Activated CD4-positive, alpha-beta T cell treated with anti-CD3 and anti-CD28 coated beads for 36 hours (primary cell): ENCODE measurements at regions not wholly inside any gene's neighbourhood (a gene's known extent, or its start where the extent isn't known, plus 50 kb on each side); places are given as distances from the start of the nearest gene placed in this dataset.

Experiments used
- ATAC-seq: fragments of 200-7000 bp; cut with Tn5 transposase; one replicate; pipeline ENCODE4 v1.10.0; 2021; ENCODE audit warnings: mild to moderate bottlenecking, moderate library complexity
- CTCF ChIA-PET: fragments of 350-600 bp; sonication (Branson Sonifier 250); formaldehyde crosslinking; loops from one replicate; lab custom pipeline; 2021; ENCODE audit warnings: antibody characterized with exemption; lab: Charles Lee
- POLR2A ChIA-PET: fragments of 350-600 bp; sonication (Branson Sonifier 250); formaldehyde crosslinking; loops from one replicate; lab custom pipeline; 2021; ENCODE audit warnings: antibody characterized with exemption, inconsistent platforms; lab: Charles Lee
- DNase-seq: peaks from one replicate; pipeline ENCODE4 v3.0.0-alpha.2; 2020
- H3K27ac Mint-ChIP-seq: one replicate; pipeline ENCODE4 v1.8.0; 2021; ENCODE audit warnings: mixed read lengths
- H3K27me3 Mint-ChIP-seq: one replicate; pipeline ENCODE4 v1.8.0; 2021; ENCODE audit warnings: mixed read lengths
- H3K36me3 Mint-ChIP-seq: one replicate; pipeline ENCODE4 v1.8.0; 2021; ENCODE audit warnings: low read depth, mixed read lengths
- H3K4me1 Mint-ChIP-seq: one replicate; pipeline ENCODE4 v1.8.0; 2021; ENCODE audit warnings: mixed read lengths
- H3K4me3 Mint-ChIP-seq: one replicate; pipeline ENCODE4 v1.8.0; 2021; ENCODE audit warnings: mild to moderate bottlenecking, moderate library complexity, mixed read lengths
- H3K9me3 Mint-ChIP-seq: one replicate; pipeline ENCODE4 v1.8.0; 2021; ENCODE audit warnings: low read depth, mixed read lengths
- intact Hi-C, 2 experiments: fragments of 100-400 bp; cut with DNase I in 1 of 2; cut with micrococcal nuclease in 1 of 2; formaldehyde crosslinking; loops; one replicate each; pipeline versions ENCODE4 v1.14.2 to v1.15.1; 2022 to 2024; cut with DNase I, micrococcal nuclease

DNA sequence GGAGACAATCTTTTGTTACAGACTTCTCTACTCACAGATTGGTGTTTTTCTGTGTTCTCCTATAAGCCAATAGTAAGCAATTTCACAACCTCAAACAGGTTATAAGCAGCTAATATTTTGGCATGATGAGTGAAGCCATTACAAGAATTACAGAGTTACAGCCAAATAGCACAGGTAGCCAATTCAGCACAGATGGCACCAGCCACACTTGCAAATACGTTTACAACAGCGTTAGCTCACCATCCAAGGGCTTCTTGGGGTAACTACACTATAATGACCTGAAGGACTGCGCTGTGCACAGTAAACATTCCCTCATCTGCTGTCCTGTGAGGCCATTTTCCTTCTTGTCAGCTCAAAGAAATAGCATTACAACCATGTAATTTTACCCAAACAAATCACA lies 428.6 kb downstream of the TCERG1L start:
- no peak for DNase-seq
- H3K27ac Mint-ChIP-seq, result no peak overlapping the region
- intact Hi-C loops, result no loop called here
- H3K9me3 Mint-ChIP-seq, result no peaks in the 10 kb centered on the region
- H3K27me3 Mint-ChIP-seq, result peaks cover 6% of the 10 kb centered on the region
- ATAC-seq, result no peak
- ChIA-PET CTCF (no interaction called here), POLR2A (no interaction called here)
- H3K36me3 Mint-ChIP-seq, result no peaks in the 10 kb centered on the region
- H3K4me3 Mint-ChIP-seq, result no peak overlapping the region
- H3K4me1 Mint-ChIP-seq, result no peaks in the 10 kb centered on the region

DNA sequence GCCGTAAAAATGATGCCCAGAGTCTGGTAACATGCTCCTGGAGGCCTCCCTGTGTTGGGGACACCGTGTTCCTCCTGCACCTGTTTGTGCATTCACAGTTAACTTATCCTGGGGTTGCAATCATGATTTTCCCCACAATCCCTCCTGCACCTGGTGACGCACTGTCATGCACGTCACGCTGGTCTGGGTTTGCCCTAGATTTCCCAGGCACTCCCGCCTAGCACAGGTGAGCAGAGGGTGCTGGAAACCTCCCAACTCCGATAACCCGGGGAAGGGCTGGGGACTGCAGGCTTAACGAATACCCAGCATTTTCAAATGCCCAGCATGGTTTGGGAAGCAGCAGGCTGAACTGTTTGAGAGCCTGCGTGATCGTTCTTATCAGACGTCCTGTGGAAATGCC lies 427.1 kb downstream of the TCERG1L start:
- Mint-ChIP-seq H3K36me3 (no peaks in the 10 kb centered on the region), H3K9me3 (no peaks in the 10 kb centered on the region), H3K27ac (no peak overlapping the region), H3K4me3 (no peak overlapping the region), H3K27me3 (peaks cover 6% of the 10 kb centered on the region), H3K4me1 (no peaks in the 10 kb centered on the region)
- ATAC-seq (no peak), DNase-seq (no peak)
- POLR2A ChIA-PET, result no interaction called here
- CTCF ChIA-PET, result no interaction called here
- intact Hi-C loops, result no loop called here

DNA sequence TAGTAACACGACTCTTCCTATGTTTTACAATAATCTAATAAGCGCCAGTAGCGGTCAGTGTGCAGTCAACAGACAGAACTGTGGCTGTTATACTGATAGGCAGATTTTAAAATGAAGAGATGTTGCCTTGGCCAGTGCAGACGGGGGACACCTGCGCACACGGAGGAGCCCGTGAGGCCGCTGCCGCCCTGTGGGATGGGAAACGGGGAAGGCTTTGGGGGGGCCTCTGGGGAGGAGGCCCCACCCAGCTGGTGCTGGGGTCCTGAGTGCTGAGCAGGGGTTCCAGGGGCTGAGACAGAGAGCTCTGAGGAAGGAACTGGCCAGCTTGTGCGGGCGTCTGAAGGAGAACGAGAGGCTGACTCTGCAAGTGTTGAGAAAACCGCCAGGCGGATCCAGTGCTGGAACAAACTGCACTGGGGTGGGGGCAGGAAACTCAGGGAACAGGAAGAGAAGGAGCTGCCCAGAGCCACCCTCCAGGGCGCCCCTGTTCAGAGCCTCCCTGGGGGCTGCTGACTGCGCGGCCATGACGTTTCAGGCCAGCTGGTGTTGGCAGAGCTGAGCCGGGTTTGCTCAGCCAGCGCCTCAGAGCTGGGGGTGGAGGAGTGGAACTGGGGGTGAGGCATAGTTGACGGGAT lies 426.4 kb downstream of the TCERG1L start:
- Mint-ChIP-seq H3K9me3 (no peaks in the 10 kb centered on the region), H3K4me1 (peaks cover 1% of the 10 kb centered on the region), H3K36me3 (no peaks in the 10 kb centered on the region), H3K27me3 (peaks cover 6% of the 10 kb centered on the region), H3K27ac (no peak overlapping the region), H3K4me3 (no peak overlapping the region)
- ATAC-seq (no peak), DNase-seq (no peak)
- POLR2A ChIA-PET, result no interaction called here
- CTCF ChIA-PET, result interaction anchor here (0.6 kb wide), 1 partner anchor 1795 kb away, joined by 3 read pairs; no protein-coding TSS in a partner anchor
- intact Hi-C loops, result no loop called here

DNA sequence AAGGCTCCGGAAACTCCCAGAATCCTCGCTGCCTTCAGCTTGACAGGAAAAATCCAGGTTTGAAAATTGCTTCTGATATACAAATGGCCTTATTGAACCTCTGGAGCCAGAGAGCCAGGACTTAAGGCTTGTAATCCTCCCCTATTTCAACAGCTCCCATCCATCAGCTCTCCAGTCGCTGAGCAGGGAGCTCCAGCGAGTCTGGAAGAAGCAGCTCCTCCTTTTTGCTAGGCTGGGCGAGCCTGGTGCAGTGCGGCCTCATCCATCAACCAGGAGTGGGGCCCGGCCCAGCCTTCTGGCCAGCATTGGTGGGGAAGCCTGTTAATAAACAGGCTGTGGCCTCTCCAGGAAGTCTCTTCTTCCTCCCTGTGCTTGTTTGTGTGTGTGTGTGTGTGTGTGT lies 424.4 kb downstream of the TCERG1L start:
- ATAC-seq (no peak), DNase-seq (no peak)
- intact Hi-C loops, result no loop called here
- Mint-ChIP-seq H3K9me3 (no peaks in the 10 kb centered on the region), H3K36me3 (no peaks in the 10 kb centered on the region), H3K27me3 (peaks cover 6% of the 10 kb centered on the region), H3K4me1 (peaks cover 1% of the 10 kb centered on the region), H3K27ac (no peak overlapping the region), H3K4me3 (no peak overlapping the region)
- ChIA-PET CTCF (no interaction called here), POLR2A (no interaction called here)

DNA sequence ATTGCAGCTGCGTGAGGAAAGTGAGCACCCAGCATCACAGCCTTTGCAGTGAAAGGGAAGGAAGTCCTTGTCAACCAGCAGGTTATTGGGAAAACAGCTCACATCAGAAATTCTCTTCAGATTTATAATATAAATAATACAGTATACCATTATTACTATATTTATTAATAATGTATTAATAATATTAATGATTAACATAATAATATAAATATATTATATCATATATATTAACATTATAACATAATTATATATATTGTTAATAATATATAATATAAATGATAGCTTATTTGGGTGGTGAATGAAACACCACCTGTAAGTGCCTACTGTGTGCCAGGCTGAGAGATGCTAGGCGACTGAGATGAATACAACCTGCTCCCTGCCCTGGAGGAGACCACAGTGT lies 423.0 kb downstream of the TCERG1L start:
- H3K27ac Mint-ChIP-seq, result no peak overlapping the region
- H3K36me3 Mint-ChIP-seq, result no peaks in the 10 kb centered on the region
- POLR2A ChIA-PET, result no interaction called here
- DNase-seq (no peak), ATAC-seq (no peak)
- peaks cover 1% of the 10 kb centered on the region for H3K4me1 Mint-ChIP-seq
- intact Hi-C loops, result no loop called here
- CTCF ChIA-PET, result no interaction called here
- H3K4me3 Mint-ChIP-seq, result no peak overlapping the region
- H3K27me3 Mint-ChIP-seq, result peaks cover 6% of the 10 kb centered on the region
- H3K9me3 Mint-ChIP-seq, result no peaks in the 10 kb centered on the region

DNA sequence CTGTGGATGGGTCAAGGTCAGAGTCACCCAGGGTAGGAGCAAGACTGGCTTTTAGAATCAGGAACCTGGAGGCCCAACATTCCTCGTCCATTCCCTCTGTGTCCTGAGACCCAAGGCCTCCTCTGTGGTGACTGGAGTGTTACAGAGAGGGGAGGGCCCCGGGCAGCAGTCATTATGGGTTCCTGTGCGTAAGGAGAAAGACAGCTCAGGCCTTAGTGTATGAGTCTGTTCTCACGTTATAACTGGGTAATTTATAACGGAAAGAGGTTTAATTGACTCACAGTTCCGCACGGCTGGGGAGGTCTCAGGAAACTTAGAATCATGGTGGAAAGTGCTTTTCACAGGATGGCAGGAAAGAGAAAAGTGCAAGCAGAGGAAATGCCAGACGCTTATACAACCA lies 422.3 kb downstream of the TCERG1L start:
- H3K4me3 Mint-ChIP-seq, result no peak overlapping the region
- DNase-seq (peak; percentile 10), ATAC-seq (peak; percentile 61)
- H3K27ac Mint-ChIP-seq, result no peak overlapping the region
- ChIA-PET POLR2A (no interaction called here), CTCF (no interaction called here)
- H3K36me3 Mint-ChIP-seq, result no peaks in the 10 kb centered on the region
- intact Hi-C loops, result no loop called here
- H3K27me3 Mint-ChIP-seq, result peaks cover 6% of the 10 kb centered on the region
- peaks cover 1% of the 10 kb centered on the region for H3K4me1 Mint-ChIP-seq
- no peaks in the 10 kb centered on the region for H3K9me3 Mint-ChIP-seq

DNA sequence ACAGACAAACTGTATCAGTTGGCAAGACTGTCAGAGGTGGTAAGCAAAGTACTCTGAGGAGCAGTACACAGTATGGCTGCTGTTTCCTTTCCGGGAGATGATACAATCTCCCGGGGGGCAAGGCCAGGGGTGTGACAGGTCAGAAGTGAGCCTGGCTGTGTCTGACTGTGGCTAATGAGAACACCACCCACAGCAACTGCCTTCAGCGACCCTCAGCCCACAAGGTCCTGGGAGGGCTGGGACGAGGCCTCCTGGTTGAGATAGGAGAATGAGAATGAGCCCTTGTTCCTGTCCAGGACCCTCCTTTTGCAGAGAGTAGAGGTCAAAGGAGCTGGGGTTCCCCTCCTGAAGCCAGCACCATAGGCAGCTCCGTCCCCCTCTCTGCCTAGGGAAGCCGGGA lies 421.7 kb downstream of the TCERG1L start:
- ATAC-seq, result no peak
- ChIA-PET POLR2A (no interaction called here), CTCF (no interaction called here)
- Mint-ChIP-seq H3K9me3 (no peaks in the 10 kb centered on the region), H3K36me3 (no peaks in the 10 kb centered on the region), H3K27ac (no peak overlapping the region), H3K4me3 (no peak overlapping the region), H3K27me3 (peaks cover 6% of the 10 kb centered on the region), H3K4me1 (peaks cover 1% of the 10 kb centered on the region)
- DNase-seq, result no peak
- intact Hi-C loops, result no loop called here

DNA sequence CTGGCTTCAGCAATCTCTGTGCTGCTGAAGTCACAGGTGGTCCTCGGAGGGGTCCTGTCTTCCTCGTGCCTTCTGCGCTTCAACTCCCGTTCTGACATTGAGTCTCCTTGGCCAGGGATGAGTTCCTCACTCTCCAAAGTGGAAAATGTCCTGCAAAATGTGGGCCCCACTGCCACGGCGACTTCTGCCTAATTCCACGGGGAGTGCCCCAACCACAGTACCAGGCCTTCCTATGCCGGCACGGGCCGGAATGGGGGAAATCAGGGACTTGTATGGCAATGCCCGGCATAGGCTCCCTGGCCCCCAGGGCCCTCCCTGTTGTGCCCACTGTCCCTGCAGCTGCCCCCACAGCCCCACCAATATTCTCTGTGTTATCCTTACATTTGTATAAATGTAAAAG lies 420.5 kb downstream of the TCERG1L start:
- no peak for ATAC-seq
- intact Hi-C loops, result no loop called here
- H3K27ac Mint-ChIP-seq, result no peak overlapping the region
- peaks cover 5% of the 10 kb centered on the region for H3K27me3 Mint-ChIP-seq
- POLR2A ChIA-PET, result no interaction called here
- no peaks in the 10 kb centered on the region for H3K9me3 Mint-ChIP-seq
- no peak for DNase-seq
- H3K4me3 Mint-ChIP-seq, result no peak overlapping the region
- H3K36me3 Mint-ChIP-seq, result no peaks in the 10 kb centered on the region
- H3K4me1 Mint-ChIP-seq, result peaks cover 1% of the 10 kb centered on the region
- CTCF ChIA-PET, result no interaction called here

DNA sequence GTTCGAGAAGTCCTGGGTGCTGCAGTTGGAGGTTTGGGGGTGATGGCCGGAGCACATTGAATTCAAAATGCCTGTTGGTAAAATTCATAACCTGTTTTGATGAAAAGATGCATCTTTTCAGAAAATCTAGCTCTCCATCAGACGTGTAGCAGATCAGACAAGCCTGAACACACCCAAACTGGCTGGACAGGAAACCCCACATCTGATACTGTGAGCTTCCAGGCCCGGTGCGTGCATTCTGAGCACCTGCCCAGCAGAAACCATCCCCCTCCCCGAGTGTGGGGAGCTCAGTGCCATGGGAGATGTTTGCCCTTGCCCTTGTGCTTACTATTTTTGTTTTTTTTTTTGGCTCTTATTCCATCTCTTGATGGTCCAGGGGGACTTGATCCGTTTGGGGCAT lies 417.1 kb downstream of the TCERG1L start:
- ChIA-PET CTCF (no interaction called here), POLR2A (no interaction called here)
- DNase-seq, result no peak
- H3K4me1 Mint-ChIP-seq, result peaks cover 1% of the 10 kb centered on the region
- intact Hi-C loops, result no loop called here
- ATAC-seq, result no peak
- H3K9me3 Mint-ChIP-seq, result no peaks in the 10 kb centered on the region
- no peak overlapping the region for H3K4me3 Mint-ChIP-seq
- H3K27ac Mint-ChIP-seq, result no peak overlapping the region
- H3K27me3 Mint-ChIP-seq, result peaks cover 2% of the 10 kb centered on the region
- H3K36me3 Mint-ChIP-seq, result no peaks in the 10 kb centered on the region

DNA sequence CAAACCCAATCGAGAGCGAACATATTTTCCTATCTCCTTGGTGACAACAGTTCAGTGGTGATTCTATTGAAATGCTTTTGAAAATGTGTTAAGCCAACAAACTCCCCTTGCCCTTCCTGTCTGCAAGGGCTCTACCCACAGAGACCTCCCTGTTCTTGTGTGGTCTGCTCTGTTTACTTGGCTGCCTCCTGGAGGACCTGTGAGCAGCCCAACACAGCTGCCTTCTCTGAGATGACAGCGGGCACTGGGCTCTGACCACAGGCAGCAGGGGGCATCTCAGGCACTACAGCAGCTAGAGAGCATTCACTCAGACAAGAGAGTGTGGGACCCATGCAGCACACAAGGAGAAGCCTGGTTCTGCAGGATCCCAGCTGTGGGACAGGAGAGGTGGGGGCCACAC lies 416.4 kb downstream of the TCERG1L start:
- ChIA-PET POLR2A (no interaction called here), CTCF (no interaction called here)
- ATAC-seq, result no peak
- intact Hi-C loops, result no loop called here
- Mint-ChIP-seq H3K4me3 (no peak overlapping the region), H3K27me3 (peaks cover 2% of the 10 kb centered on the region), H3K36me3 (no peaks in the 10 kb centered on the region), H3K27ac (no peak overlapping the region), H3K4me1 (no peaks in the 10 kb centered on the region), H3K9me3 (no peaks in the 10 kb centered on the region)
- no peak for DNase-seq

DNA sequence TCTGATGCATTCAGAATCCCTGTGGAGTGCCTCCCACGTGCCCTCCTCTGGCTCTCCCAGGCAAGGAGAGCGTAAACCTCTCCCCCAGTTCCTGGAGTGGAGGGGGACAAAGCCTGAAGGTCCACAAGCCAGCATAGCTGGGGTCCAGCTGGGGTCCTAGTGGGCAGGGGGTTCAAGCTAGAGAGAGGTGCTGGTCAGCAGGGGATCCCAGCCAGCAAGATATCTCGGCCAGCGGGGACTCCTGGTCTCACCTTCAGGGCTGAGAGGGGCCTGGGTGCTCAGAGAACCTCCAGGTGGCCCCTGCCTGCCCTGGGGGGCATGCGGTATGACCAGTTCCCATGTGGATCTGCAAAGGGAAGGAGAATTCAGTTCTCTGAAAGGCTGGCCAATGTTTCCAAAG lies 413.7 kb downstream of the TCERG1L start:
- H3K36me3 Mint-ChIP-seq, result no peaks in the 10 kb centered on the region
- no peak for ATAC-seq
- CTCF ChIA-PET, result no interaction called here

DNA sequence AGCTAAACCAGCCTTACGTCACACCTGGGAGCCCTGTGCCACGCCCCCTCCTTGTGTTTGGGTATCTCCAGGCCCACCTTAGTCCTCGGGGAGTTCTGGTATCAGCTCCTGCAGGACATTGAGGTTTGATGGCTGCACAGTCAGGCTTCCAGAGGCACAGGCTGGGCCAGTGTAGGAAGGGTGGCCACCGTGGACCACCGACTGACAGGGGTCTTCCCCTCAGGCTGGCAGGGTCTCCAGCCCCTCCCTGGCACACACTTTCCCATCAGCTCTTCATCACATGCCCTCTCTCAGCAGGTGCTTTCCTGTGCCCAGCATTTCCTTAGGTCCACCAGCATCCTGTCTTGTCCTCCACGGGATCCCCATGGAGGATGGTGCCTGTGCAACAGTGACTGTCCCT lies 413.1 kb downstream of the TCERG1L start:
- ATAC-seq, result no peak
- DNase-seq, result no peak
- H3K36me3 Mint-ChIP-seq, result no peaks in the 10 kb centered on the region
- peaks cover 2% of the 10 kb centered on the region for H3K27me3 Mint-ChIP-seq
- ChIA-PET POLR2A (no interaction called here), CTCF (no interaction called here)
- no peaks in the 10 kb centered on the region for H3K9me3 Mint-ChIP-seq
- H3K27ac Mint-ChIP-seq, result no peak overlapping the region
- H3K4me1 Mint-ChIP-seq, result no peaks in the 10 kb centered on the region
- H3K4me3 Mint-ChIP-seq, result no peak overlapping the region
- intact Hi-C loops, result no loop called here

More for the DNA sequence above, 413.7 kb downstream of the TCERG1L start:
- Mint-ChIP-seq H3K9me3 (no peaks in the 10 kb centered on the region), H3K27me3 (peaks cover 2% of the 10 kb centered on the region), H3K4me1 (no peaks in the 10 kb centered on the region), H3K4me3 (no peak overlapping the region), H3K27ac (no peak overlapping the region)
- intact Hi-C loops, result no loop called here
- POLR2A ChIA-PET, result no interaction called here
- no peak for DNase-seq
